ENCODE measurements at regions not wholly inside any gene's neighbourhood (a gene's known extent, or its start where the extent isn't known, plus 50 kb on each side); places are given as distances from the start of the nearest gene placed in this dataset.

DNA sequence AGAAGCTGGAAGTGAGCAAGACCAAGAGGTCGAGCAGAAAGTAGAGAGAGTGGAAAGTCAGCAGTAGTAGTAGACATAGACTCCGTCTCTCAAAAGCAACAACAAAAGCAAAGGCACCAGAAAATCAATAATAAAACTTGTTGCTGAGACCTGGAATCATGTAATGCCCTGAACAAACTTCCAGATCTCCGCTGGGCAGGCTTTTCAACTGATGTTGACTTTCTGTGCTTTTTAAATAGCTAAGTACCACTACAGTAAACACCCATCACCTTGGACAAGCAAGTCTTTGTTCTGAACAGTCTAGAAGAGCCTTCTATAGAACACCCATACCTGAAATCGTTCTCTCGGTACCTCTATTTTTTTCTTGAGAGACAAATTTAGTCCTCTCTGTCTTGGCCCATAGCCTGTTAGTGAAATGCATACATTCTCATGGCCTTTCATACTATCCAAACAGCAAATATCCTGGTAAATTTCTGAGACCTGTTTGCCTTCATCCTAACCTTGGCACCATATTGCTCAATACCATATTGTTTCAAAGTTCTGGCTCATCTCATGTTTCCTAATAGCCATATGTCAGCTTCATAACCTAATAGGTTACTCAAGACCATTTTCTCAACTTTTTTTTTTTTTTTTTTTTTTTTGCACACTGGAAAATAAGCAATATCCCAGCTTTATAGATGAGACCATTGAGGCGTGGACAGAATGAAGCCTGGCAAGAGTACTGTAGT, 200.6 kb upstream of the RBPJ start:
- DNase-seq, result no peak
- in situ Hi-C loops (cut with HindIII; ENCODE audit: low pct_ligation_motif_present, low pct_unique_long_range_greater_than_20kb, low sequenced_read_pairs), result no loop called here

- no peak for DNase-seq
- in situ Hi-C loops (cut with HindIII; ENCODE audit: low pct_ligation_motif_present, low pct_unique_long_range_greater_than_20kb, low sequenced_read_pairs), result no loop called here
Measured at GRCh38 chr4:26122690-26123089, 198.1 kb upstream of the RBPJ start.

- in situ Hi-C loops (cut with HindIII; ENCODE audit: low pct_ligation_motif_present, low pct_unique_long_range_greater_than_20kb, low sequenced_read_pairs), result no loop called here
- no peak for DNase-seq
Measured at GRCh38 chr4:26124753-26125321, 196.0 kb upstream of the RBPJ start.

GRCh38 chr4:26126143-26126718, 194.6 kb upstream of the RBPJ start:
- no peak for DNase-seq
- in situ Hi-C loops (cut with HindIII; ENCODE audit: low pct_ligation_motif_present, low pct_unique_long_range_greater_than_20kb, low sequenced_read_pairs), result no loop called here

- in situ Hi-C loops (cut with HindIII; ENCODE audit: low pct_ligation_motif_present, low pct_unique_long_range_greater_than_20kb, low sequenced_read_pairs), result no loop called here
Measured at GRCh38 chr4:26126994-26127393, 193.8 kb upstream of the RBPJ start.

DNA sequence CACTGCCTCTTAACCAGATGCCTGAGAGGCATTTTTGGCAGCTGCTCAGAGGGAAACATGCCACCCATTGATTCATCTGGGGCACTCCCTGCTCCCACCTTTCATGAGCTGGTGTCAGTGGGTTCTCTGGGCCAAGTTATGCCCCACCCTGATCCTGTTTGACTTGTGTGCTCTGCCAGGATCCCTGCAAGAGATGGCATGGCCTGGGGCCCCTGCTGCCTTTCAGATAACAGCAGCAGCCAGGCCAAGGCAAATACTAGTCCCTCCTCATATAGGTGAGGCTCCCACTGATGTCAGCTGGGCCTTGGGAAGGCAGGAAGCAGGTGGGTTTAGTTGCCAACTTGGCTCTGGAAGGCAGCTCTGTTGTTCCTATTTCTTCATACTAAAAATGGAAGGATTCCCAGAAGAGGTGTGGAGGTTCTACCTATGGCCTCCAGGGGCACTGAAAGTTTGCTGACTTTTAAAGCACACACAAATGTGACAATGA, 192.9 kb upstream of the RBPJ start:
- in situ Hi-C loops (cut with HindIII; ENCODE audit: low pct_ligation_motif_present, low pct_unique_long_range_greater_than_20kb, low sequenced_read_pairs), result no loop called here

More at GRCh38 chr4:26126994-26127393, 193.8 kb upstream of the RBPJ start:
- DNase-seq, result no peak

DNA sequence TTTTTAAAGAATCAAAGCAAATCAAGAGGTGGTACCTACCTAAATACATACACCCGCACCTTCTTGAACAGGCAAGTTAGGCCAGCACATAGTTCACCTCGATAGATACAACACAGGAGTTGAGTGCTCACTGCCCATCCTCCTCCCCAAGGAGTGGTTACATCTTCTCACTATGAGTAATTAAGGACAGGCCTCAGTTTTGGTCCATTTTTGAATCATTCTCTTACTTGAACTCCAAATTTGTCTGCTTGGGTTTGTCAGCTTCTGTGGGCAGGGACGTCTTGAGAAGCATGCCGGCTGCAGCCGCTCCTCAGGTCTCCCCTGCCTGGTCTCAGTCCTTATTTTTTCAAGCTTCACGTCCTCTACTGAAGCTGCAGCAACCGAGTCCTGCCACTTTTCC, 190.6 kb upstream of the RBPJ start:
- in situ Hi-C loops (cut with HindIII; ENCODE audit: low pct_ligation_motif_present, low pct_unique_long_range_greater_than_20kb, low sequenced_read_pairs), result no loop called here
- no peak for DNase-seq

More for the DNA sequence above, 192.9 kb upstream of the RBPJ start:
- no peak for DNase-seq

DNA sequence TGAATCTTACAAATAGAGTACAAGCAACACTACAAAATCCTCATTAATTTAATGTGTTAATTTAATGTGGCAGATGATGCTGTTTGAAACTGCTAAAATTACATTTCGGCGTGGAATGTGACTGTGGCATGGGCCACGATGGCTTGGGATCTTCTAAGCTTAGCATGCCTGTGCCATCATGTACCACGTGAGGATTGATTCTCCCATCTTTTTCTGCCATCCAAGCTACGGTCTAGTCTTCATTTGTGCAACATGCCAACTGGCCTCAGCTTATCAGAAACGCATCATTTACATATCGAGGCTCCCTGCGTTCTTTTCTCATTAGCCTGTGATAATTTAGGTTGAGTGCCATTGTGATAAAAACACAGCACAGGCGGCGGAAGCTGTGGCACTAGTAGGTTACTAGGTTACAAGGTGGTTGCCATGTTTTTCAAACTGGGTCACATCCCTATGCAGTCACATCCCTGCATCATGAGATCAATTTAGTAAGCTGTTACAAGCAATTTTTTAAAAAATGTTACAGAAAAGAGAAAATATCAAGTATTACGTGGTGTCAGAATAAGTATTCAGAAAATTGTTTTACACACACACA, 189.9 kb upstream of the RBPJ start:
- in situ Hi-C loops (cut with HindIII; ENCODE audit: low pct_ligation_motif_present, low pct_unique_long_range_greater_than_20kb, low sequenced_read_pairs), result no loop called here
- DNase-seq, result no peak

GRCh38 chr4:26131711-26132110, 189.1 kb upstream of the RBPJ start:
- DNase-seq, result no peak
- in situ Hi-C loops (cut with HindIII; ENCODE audit: low pct_ligation_motif_present, low pct_unique_long_range_greater_than_20kb, low sequenced_read_pairs), result no loop called here

GRCh38 chr4:26132858-26133257, 188.0 kb upstream of the RBPJ start:
- in situ Hi-C loops (cut with HindIII; ENCODE audit: low pct_ligation_motif_present, low pct_unique_long_range_greater_than_20kb, low sequenced_read_pairs), result no loop called here
- DNase-seq, result no peak

- in situ Hi-C loops (cut with HindIII; ENCODE audit: low pct_ligation_motif_present, low pct_unique_long_range_greater_than_20kb, low sequenced_read_pairs), result no loop called here
Measured at GRCh38 chr4:26133840-26134239, 187.0 kb upstream of the RBPJ start.

GRCh38 chr4:26135331-26135730, 185.5 kb upstream of the RBPJ start:
- no peak for DNase-seq
- in situ Hi-C loops (cut with HindIII; ENCODE audit: low pct_ligation_motif_present, low pct_unique_long_range_greater_than_20kb, low sequenced_read_pairs), result no loop called here

More at GRCh38 chr4:26133840-26134239, 187.0 kb upstream of the RBPJ start:
- DNase-seq, result no peak

- no peak for DNase-seq
- in situ Hi-C loops (cut with HindIII; ENCODE audit: low pct_ligation_motif_present, low pct_unique_long_range_greater_than_20kb, low sequenced_read_pairs), result no loop called here
Measured at GRCh38 chr4:26136615-26137014, 184.2 kb upstream of the RBPJ start.

GRCh38 chr4:26137288-26137687, 183.5 kb upstream of the RBPJ start:
- DNase-seq, result no peak
- in situ Hi-C loops (cut with HindIII; ENCODE audit: low pct_ligation_motif_present, low pct_unique_long_range_greater_than_20kb, low sequenced_read_pairs), result no loop called here

- no peak for DNase-seq
- in situ Hi-C loops (cut with HindIII; ENCODE audit: low pct_ligation_motif_present, low pct_unique_long_range_greater_than_20kb, low sequenced_read_pairs), result no loop called here
Measured at GRCh38 chr4:26139310-26139924, 181.4 kb upstream of the RBPJ start.

DNA sequence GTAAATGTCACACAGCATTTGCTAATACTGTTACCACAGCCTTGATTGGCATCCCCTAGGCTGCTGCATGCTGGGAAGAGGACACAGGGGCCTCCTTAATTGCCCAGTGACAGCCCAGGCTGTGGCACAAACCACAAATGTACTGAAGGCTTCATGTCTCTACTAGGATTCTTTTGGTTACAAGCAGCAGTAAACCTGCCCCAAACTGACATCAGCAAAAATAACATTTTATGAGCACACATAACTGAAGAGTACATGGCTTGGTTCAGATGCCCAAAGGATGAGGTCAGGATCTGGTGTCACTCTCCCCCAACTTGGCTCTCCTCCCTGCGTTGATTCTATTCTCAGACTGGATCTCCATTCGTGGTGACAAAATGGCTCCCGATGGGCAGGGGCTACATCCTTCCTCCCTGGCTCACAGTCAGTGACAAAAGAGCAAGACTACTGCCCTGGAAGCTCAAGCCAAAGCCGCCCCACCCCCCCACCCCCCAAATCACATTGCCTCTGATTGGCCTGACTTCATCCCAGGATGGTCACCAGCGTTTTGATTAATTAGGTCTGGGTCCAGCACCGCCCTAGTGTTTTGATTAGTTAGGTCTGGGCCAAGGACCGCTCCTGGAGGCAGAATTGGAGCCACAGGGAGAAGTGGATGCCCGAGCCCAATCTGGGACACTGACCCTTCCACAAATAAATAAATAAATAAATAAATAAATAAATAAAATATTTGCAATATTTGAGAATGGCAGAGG, 180.5 kb upstream of the RBPJ start:
- no peak for DNase-seq
- in situ Hi-C loops (cut with HindIII; ENCODE audit: low pct_ligation_motif_present, low pct_unique_long_range_greater_than_20kb, low sequenced_read_pairs), result no loop called here

DNA sequence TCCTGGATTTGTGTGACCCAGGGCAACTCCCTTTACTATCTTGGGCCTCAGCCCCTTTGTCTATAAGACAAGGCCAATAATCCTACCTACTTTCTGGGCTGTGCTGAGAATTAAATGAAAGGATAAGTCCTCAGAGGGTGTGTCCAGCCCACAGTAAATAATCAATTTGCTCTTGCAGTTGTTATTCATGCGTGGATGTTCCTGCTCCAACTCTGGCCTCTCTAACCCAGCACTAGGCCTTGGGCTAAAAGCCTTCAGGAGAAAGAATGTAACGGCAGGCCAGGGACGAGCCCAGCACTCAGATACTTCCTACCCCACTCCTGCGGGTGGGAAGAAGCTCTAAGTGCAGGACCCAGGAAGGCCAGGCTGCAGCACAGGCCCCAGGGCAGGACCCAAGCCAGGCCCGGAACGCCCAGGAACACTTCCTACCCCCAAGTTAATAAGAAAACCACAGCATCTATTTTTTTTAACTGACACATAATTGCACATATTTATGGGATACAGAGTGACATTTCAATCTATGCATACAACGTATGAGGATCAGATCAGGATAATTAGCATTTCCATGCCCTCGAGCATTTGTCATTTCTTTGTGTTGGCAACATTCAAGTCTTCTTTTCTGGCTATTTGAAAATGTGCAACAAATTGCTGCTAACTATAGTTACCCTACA, 179.6 kb upstream of the RBPJ start:
- in situ Hi-C loops (cut with HindIII; ENCODE audit: low pct_ligation_motif_present, low pct_unique_long_range_greater_than_20kb, low sequenced_read_pairs), result no loop called here
- no peak for DNase-seq

Data from ACHN (cell line).